ENCODE measurements at regions not wholly inside any gene's neighbourhood (a gene's known extent, or its start where the extent isn't known, plus 50 kb on each side); places are given as distances from the start of the nearest gene placed in this dataset.
A peak's percentile ranks its signal among the peaks of the same experiment; 100 is the strongest.
"Not testable (repeated sequence)": the region's sequence is repeated elsewhere in the genome, so short reads cannot be mapped to it uniquely, and the experiment has no call there.

- no peak for DNase-seq (ENCODE audit: low read depth)
- no peak for TF ChIP-seq CTCF (conservative IDR thresholded peaks at IDR 0.05; ENCODE audit: low read depth, low read length)
- H3K4me3 ChIP-seq (ENCODE audit: low read depth, low read length): no peak overlapping the region
Measured at GRCh38 chr3:118629821-118630220, 404.8 kb downstream of the IGSF11 start.

- no peak for TF ChIP-seq CTCF (conservative IDR thresholded peaks at IDR 0.05; ENCODE audit: low read depth, low read length)
- no peak for DNase-seq (ENCODE audit: low read depth)
Measured at GRCh38 chr3:118635711-118636110, 398.9 kb downstream of the IGSF11 start.

GRCh38 chr3:118636841-118637240 is 397.8 kb downstream of the IGSF11 start:
- H3K4me3 ChIP-seq (ENCODE audit: low read depth, low read length): no peak overlapping the region
- DNase-seq (ENCODE audit: low read depth): no peak
- TF ChIP-seq CTCF (conservative IDR thresholded peaks at IDR 0.05; ENCODE audit: low read depth, low read length): peak; percentile 27

More at GRCh38 chr3:118635711-118636110, 398.9 kb downstream of the IGSF11 start:
- H3K4me3 ChIP-seq (ENCODE audit: low read depth, low read length): no peak overlapping the region

- no peak for DNase-seq (ENCODE audit: low read depth)
- no peak overlapping the region for H3K4me3 ChIP-seq (ENCODE audit: low read depth, low read length)
- TF ChIP-seq CTCF (conservative IDR thresholded peaks at IDR 0.05; ENCODE audit: low read depth, low read length): no peak
Measured at GRCh38 chr3:118637846-118638245, 396.8 kb downstream of the IGSF11 start.

- TF ChIP-seq CTCF (conservative IDR thresholded peaks at IDR 0.05; ENCODE audit: low read depth, low read length): no peak
- no peak overlapping the region for H3K4me3 ChIP-seq (ENCODE audit: low read depth, low read length)
- no peak for DNase-seq (ENCODE audit: low read depth)
Measured at GRCh38 chr3:118641608-118642007, 393.0 kb downstream of the IGSF11 start.

- DNase-seq (ENCODE audit: low read depth): no peak
- TF ChIP-seq CTCF (conservative IDR thresholded peaks at IDR 0.05; ENCODE audit: low read depth, low read length): no peak
- H3K4me3 ChIP-seq (ENCODE audit: low read depth, low read length): no peak overlapping the region
Measured at GRCh38 chr3:118671192-118671591, 363.5 kb downstream of the IGSF11 start.

GRCh38 chr3:118675305-118675704 is 359.3 kb downstream of the IGSF11 start:
- TF ChIP-seq CTCF (conservative IDR thresholded peaks at IDR 0.05; ENCODE audit: low read depth, low read length): no peak
- H3K4me3 ChIP-seq (ENCODE audit: low read depth, low read length): no peak overlapping the region
- DNase-seq (ENCODE audit: low read depth): no peak

- not testable (repeated sequence) for DNase-seq (ENCODE audit: low read depth); H3K4me3 ChIP-seq (ENCODE audit: low read depth, low read length)
Measured at GRCh38 chr3:118678663-118679062, 356.0 kb downstream of the IGSF11 start.

All from epithelial cell of proximal tubule (primary cell).